HG03025 (cell line): ENCODE measurements at regions not wholly inside any gene's neighbourhood (a gene's known extent, or its start where the extent isn't known, plus 50 kb on each side); places are given as distances from the start of the nearest gene placed in this dataset.

Experiments
- ATAC-seq: cut with Tn5 transposase; IDR thresholded peaks from one replicate; pipeline ENCODE4 v1.9.1; 2021; ENCODE audit warnings: mild to moderate bottlenecking, moderate library complexity; ENCODE audit not compliant: unreplicated experiment, low FRiP score

DNA sequence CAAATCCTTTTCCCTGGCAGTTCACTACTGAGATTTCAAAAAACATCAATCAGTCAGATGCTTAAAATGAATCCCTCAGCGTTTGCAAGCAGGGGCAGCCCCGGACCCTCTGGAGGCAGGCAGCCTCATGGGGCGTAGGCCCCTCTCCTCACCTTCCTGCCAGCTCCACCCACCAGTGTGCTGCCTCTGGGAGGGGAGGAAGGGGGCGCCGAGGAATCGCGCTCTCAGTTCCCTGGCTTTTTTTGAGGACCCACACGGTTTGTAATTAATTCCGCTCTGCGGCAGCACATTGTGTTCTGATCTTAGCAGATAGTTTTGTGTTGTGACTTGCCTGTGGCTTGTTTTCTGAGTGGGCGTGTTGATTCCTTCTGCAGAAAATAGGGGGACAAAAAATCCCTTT lies 159.9 kb downstream of the KLF13 start:
- ATAC-seq: no peak

DNA sequence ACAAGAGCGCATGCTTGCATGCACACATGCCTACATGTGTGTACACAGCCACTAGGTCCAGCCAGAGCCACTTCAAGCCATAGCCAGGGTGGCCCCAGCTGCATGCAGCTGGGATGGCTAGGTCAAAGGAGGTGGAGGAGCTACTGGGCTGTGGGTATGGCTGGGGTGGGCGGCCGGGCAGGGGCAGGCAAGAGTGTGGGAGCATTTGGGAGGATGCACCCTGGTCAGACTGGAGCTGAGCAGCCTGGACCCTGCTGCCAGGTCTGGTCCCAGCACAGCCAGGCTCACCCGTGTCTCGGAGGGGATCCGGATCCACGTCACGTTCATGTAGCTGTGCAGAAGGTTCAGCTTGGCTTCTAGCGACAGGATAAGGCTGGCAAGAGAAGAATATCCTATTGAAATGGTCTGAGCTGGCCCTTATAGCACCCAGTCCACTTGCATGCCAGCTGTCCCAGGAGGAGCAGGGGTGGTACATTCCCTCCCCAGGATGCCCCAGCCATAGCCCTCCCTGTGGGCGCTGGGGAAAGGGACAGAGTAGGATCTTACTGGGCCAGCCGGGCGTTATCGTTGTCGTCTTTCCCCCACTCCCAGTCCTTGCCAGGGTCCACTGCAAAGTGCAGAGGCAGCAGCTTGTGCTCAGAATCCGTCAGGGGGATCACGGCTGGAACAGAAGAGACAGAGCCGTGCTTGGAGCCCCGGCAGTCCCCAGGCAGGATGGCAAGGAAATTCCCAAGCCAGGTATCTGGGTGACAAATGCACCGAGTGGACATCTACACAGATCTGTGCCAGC lies 160.5 kb downstream of the KLF13 start:
- ATAC-seq: no peak

DNA sequence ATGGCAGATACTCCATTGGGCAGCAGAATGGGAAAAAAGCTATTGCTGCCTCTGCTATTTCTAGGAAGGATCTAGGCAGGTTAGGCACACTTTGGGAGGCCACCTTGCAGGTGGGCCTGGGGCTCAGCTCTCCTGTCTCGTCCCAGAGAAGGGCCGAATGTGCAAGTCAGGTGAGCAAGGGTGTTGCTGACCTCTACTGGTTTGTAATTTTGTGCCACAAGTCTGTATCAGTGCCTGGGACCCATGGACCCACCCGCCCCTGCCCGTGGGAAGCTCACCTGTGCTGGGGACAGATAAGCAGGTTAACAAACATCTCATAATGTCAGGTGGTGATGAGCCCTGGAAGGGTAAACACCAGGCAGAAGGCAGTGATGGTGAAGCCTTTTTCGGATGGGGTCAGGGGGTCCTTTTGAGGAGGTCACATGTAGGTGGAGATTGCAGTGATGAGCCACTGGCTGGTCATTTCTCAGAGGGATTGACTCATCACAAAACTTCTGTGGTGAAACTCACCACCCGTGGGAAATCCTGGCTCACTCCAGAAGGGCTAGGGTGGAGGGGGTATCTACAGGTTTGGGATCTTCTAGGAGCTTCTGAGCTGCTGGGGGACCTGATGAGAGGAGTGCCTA lies 161.3 kb downstream of the KLF13 start:
- ATAC-seq: no peak

DNA sequence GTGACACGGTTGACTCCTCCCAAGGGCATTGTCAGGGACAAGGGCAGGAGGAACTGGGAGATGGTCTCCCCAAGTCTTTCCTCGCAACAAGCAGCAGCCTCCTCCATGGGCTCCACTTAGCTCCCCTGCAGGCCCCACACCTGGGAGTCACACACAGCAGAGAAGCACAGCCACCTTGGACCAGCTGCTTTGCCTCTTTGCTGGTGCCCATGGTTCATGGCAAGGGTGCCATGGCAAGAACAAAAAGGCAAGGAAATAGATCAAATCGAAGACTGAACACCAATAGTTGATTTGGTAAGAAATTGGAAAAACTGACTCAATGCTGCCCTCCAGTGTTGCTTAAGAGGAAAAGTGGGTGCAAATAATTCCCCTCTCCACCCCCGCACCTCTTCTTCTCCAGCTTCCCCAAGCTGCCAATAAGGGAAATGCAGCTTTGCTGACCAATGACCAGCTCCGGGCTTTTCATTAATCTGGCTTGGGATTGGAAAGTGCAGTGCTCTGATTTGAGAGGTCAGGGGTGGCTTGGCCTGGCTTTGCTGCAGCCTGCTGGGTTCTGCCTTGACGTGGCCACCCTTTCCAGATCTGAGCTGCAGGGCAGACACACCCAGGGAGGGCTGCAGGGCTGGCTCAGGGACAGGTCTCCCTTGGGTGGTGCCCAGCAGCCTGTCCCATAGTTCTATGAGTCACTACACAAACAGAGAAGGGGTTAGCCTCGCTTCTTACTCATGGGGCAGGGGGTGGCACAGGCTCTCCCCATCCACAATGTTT lies 162.0 kb downstream of the KLF13 start:
- ATAC-seq: no peak

DNA sequence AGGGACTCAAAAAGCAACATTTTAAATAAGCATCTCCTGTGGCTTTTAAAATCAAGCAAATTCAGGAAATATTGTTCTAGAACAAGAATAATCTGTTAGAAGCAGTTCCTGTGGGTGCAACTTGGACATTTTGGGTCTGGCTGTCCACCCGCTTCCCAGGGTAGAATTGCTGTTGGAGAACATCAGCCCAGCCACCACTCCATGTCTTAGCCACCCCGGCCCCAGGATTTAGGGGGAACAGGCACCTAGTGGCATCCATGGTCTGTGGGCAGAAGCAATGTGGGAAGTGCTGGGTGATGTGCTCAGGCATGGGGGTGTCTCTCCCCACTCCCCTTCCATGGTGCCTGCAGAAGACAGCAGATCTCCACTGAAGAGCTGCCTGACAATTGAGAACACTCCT lies 162.6 kb downstream of the KLF13 start:
- ATAC-seq: no peak

DNA sequence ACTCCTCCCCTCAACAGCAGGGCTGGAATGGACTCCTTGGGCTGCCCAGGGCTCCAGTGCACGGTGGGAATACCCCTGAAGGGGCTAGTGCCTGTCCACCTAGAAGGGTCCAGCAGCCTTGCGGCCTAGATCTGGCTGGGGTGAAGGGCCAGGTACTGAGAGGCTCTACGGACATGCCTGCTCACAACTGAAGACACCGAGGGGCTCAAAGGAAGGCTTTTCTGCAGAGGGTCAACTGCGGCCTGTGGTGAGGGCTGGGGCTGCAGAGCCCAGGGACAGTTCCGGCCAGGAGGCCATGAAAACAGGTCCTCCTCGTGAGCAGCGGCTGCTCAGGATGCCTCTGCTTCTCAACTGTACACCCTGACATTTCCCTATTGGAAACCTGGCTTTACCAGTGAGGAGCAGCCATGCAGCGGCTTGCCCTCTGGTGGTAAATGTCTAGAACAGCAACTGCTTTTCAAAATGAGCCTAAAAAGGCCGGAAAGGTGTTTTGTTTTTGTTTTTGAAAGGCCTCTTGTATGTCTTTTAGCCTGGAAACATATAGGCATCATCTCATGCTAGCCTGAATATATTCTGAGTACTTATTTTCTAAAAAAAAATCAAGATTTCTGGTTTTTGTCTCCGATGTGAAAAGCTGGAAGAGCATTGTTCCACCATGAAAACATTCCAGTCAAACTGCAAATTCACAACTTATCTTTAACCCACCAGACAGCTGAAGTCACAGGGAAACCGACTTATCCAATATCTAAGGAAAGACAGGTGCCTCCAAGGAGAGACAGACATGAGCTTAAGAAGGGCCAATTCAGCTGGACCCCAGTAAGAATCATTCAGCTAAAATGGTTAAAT lies 163.4 kb downstream of the KLF13 start:
- no peak for ATAC-seq

DNA sequence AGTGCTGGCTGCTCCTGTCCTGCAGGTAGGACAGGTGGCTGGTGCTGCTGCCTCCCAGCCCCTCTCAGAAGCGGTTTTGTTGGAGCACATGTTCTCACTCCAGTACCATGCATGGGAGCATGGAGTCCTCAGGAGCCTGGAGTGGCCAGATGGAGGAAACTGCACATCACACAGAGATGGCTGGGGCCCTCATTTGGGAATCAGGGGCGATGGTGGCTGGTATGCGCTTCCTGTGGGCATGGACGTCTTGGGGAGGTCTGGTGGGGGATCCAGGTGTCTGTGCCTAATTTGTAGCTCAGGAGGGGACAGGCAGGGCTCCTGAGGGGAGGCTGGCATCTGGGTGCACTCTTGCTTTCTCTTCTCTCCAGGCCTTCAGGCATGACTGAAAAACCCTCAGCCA lies 168.2 kb downstream of the KLF13 start:
- no peak for ATAC-seq

DNA sequence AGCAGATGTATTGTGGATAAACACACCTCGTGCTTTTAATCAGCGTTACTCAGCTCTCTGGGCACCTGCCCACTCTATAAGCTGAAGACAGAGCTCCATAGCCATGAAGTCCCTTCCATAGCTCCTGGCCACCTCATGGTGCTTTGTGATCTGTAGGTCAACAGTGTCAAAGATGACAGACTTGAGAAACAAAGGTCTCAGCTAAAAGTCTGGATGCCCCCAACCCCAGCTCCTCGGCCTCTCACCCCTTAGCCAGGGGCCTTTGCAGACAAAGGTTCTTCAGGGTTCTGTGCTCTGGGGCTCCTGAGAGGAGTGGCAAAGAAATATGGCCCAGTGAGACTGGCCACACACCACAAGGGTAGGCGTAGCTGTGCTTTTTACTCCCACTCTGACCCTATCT lies 168.6 kb downstream of the KLF13 start:
- ATAC-seq: no peak

DNA sequence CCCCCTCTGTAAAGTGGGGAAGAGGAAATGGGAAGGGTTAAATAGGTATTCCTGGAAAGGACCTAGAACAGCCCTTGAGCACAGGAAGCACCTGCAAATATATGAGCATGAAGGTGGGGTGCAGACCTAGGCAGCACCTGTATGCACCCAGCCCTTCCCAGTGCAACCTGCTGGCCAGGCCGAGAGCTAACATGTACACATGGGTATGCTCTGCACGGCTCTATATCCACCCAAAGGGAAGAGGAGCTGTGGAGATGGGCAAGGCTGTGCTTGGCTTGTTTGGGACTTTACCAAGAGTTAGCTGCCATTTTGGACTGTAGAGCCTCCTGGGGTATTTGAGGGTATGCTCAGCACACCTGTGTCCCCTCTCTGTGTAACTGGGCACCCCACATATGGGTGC lies 171.2 kb downstream of the KLF13 start:
- no peak for ATAC-seq

DNA sequence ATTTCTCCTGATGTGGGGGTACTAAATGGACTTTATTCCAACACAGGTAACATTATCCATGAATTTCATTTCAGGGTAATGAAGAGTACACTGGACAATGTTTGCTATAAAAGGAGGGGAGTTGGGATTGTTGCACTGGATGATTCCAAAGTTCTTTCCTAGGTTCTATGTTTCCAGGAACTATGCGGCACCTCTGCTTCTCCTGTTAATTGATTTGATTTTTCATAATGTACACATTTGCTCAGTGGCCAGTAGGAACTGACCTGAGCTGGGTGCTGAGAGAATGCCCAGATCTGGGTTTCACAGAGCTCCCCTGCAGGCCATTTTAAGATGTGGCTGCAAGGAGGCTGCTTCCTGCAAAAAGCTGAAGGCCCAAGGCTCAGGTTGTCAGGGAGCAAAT lies 171.7 kb downstream of the KLF13 start:
- ATAC-seq: no peak

DNA sequence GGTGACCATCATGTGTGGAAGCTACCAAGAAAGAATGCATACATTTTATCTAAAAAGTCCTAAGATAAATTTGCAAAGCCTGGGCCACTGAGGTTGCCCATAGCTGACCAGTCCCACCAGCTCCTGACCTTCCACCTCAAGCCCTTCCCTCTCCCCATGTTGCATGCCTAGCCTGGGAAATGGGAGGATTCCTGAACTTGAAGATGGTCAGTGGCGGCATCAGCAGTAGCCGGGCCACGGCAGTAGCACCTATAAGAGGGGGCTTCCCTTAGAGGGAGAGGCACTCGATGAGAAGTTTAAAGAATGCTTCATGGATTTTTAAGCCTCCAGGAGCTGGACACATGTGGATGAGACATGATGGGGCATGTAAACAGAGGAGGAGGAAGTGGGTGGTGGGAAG lies 172.1 kb downstream of the KLF13 start:
- ATAC-seq: no peak

DNA sequence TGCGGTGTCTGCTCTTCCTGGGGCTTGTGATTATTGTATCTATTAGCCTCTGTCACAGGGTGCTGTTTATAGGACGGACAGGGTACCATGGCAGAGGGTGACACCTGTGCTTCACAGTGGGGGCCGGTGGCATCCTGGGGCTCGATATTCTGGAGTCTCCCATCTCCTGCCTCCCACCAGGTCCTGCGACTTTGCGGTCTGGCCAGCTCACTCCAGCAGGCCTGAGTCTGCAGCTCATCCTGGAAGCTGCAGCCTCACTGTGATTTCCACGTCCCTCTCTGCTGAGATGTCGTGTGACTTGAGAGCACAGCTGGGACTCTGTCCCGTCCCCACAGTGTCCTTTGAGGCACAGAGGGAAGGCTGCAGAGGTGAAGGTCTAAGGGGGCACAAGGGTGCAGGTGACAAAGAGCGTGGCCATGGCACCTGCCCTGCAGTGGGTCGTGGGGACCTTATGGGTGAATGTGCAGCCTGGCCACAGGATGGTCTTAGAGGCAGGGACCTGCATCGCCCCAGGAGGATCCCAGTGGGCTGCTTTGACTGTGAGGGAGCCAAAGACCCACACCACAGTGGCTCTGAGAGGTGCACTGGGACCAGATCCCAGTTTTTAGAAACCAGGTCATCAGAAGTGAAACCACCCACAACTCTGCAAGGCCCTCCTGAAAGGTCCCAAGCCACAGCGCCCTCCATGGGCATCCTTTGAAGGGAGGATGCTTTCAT lies 172.8 kb downstream of the KLF13 start:
- no peak for ATAC-seq

DNA sequence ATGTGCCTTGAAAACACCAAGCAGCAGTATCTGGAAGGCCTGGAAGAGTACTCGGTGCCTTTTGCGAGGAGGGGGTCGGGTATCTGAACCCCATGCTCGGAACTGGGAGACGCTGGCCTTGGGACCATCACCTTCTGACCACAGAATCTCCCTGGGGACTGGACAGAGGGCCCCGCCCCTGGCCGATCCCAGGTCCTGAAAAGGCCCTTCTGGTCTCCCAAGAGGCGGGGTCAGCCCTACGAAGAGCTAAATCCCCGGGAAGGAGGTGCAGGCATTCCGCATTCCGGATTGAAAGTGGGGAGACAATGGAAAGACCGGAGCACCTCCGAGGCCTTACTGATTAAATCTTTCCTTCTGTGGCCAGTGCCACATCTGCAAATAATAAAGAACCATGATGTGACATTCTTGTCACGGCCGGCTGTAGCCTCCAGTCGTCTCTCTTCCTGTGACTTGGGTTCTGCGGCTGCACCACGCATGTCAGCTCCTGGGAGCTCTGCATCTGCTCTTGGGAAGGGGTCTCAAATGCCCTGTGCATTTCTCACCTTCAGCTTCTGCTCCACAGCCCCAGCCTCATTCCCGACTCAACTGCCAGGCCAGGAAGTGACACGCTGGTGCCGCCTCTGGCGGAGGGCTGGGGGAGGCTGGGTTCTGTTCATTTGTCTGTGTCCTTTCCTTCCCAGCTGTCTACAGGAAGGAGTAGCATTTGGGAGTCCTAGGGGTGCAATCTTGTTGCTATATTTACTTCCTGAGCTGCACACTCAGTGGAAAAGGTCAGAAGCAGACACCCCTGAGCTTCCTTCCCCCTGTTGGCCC lies 173.5 kb downstream of the KLF13 start:
- ATAC-seq: no peak

DNA sequence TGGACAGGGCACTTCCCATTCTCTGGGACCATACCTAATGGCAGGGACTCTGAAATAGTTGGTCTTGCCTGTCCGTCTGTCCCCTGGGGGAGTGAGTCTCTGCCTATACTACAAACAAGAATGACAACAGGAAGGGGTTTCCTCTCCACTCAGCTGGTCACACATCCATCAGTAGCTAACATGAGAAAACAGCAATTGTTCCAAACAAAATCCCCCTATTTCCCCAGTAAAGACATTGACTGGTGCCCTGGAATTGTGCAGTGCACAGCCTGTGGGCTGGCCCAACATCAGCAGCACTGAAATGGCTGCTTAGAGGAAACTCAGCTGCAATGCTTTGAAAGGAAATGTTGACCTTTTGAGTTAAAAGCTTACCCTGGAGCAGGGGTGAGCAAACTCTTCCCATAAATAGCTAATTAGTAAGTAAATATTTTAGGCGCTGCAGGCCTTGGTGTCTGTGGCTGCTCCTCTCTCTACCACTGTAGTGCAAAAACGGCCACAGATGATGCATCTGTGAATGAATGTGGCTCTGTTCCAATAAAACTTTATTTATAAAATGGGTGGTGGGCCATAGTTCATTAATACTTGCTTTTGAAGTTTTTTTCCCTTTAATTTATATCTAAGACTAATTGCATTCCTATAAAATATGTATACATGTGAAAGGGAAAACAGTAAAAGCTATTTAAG lies 174.3 kb downstream of the KLF13 start:
- no peak for ATAC-seq

DNA sequence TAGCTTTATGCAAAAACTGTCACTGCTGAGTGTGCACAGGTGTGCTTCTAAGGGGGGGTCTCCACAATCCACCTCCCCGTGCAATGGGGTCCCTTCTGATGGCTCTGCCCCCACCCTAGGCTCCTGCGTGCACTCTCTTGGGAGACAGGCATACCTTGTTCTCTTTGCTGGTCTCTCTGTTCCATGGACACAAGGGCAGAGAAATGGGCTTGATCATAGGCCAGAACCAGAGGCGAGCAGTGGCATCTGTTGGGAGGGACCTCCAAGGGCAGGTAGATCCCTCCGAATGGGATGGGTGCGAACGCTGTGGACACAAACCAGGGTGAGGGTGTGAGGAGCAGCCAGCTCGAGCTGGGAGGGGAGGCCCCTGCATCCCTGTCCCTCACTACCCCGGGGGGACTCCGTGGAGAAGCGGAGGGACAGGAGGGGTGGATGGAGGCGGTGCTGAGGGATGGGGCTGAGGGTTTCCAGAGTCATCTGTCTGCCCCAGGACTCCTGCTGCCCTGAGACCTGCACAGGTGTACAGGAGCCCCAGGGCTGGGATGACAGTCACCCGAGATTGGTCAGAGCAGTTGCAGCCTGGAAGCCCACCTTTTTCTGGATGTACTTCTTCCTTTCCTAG lies 175.0 kb downstream of the KLF13 start:
- no peak for ATAC-seq

DNA sequence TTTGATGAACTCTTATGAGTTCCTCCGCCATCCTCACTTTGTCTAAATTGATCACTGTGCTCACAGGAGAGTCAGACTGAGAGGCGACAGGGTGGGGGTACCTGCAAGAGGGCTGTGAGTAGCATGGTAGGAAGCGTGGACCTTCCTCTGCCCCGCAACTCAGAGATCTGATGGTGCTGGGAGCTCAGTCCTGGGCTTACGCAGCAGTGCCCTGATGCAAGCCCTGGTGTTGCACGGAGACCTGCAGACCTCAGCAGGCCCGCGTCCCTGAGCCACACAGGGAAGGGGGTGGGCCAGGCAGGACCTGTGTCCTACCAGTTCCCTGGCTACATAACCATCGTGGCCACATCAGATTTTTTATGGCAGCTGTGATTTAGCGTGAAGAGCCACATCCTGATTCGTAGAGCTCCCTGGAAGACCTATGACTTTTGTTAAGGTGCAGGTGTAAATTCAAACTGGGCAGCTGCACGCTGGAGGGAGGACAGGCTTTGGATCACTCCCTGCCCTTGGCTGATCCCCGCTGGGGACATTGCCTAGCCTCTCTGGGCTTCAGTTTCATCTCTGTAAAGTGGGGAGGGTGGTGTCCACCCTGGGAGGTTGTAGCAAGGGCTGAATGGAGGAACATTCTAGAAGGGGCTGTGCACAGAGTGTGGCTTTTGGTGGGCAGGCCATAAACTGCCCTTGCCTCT lies 176.1 kb downstream of the KLF13 start:
- ATAC-seq: no peak

DNA sequence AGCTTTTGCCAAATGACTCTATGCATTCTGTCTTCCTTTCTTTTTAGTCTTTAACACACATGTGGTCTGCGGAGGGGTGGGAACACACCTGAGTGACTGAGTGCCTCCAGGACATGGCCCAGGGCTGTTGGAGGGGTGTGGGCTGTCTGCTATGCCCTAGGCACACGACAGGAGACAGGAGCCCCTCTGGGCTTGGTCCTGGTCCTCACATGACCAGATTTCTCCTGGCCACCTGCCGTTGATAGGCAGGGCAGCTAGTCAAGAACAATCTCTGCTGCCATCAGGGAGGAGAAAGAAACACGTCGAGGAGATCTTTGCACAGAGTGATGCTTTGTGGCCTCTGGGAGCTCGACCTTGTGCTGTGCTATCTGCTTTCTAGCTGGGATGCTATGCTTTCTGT lies 176.6 kb downstream of the KLF13 start:
- ATAC-seq: no peak
